ENCODE measurements at regions not wholly inside any gene's neighbourhood (a gene's known extent, or its start where the extent isn't known, plus 50 kb on each side); places are given as distances from the start of the nearest gene placed in this dataset.

DNA sequence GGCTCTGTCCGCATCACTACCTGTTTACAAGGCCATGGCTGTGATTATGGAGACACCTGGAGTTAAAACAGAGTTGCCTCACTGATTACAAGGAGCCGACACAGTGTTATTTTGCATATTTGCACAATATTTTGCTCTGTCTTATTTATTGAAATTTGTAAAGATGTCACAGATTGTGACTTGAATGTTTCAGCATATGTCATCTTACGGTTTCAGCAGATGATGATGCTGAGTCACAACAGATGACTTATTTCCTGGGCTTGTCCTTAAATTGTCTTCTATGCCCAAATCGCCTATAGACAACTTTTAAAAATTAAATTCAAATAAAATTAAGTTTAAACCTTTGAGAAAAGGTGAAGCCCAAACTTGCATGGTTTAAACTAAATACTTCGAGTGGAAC lies 87.1 kb upstream of the INPP4B start:
- H3K27me3 ChIP-seq (ENCODE audit: control insufficient read depth in 1 of 2, insufficient read depth in 2 of 2, low read length in 2 of 2): no peaks in the 10 kb centered on the region
- DNase-seq (ENCODE audit: low spot score) (no peak), ATAC-seq (no peak), FAIRE-seq (no peak)
- no peaks in the 10 kb centered on the region for H4K20me1 ChIP-seq (ENCODE audit: insufficient read depth, low read length)
- no peak overlapping the region for H3K27ac ChIP-seq (ENCODE audit: extremely low read length, insufficient read depth, low read length)
- no peak overlapping the region for H2AFZ ChIP-seq (ENCODE audit: low read length)
- H3K9me3 ChIP-seq (ENCODE audit: low read length): no peaks in the 10 kb centered on the region
- intact Hi-C loops (cut with micrococcal nuclease; ENCODE audit: unreplicated experiment) (no loop called here), in situ Hi-C loops (cut with HindIII; ENCODE audit: extremely low pct_ligation_motif_present, low pct_unique_long_range_greater_than_20kb) (no loop called here)
- H3K9ac ChIP-seq (ENCODE audit: insufficient read depth, low read depth, low read length): no peak overlapping the region
- H3K36me3 ChIP-seq (replicated peaks in 1 of 2; ENCODE audit: control insufficient read depth in 1 of 2, insufficient read depth in 2 of 2, low read length in 2 of 2): no peaks in the 10 kb centered on the region
- no peak overlapping the region for H3K4me3 ChIP-seq (replicated peaks in 1 of 3; ENCODE audit: insufficient read depth in 1 of 3, low read depth in 2 of 3, low read length in 3 of 3)
- BruUV-seq (replicated peaks): no TSS peak
- ChIA-PET CTCF (ENCODE audit: low intra/inter-chr PET ratio, low total read pairs) (no interaction called here), POLR2A (no interaction called here)
- WGBS (ENCODE audit: low lambda C conversion rate): 35% methylated on average over 4 of the region's 5 CpGs
- no peaks in the 10 kb centered on the region for H3K4me1 ChIP-seq (ENCODE audit: insufficient read depth, low read length)
- no peak overlapping the region for H3K4me2 ChIP-seq (ENCODE audit: low read depth, low read length)
- H3K79me2 ChIP-seq (ENCODE audit: insufficient read depth, low read length): no peaks in the 10 kb centered on the region
- no peak for TF ChIP-seq ZNF337 (CRISPR knock-in tag; IDR thresholded peaks at IDR 0.05; ENCODE audit: borderline replicate concordance, low read depth)
- TF ChIP-seq ZNF281 (CRISPR knock-in tag; IDR thresholded peaks at IDR 0.05; ENCODE audit: borderline replicate concordance): no peak
- TF ChIP-seq, protein P1, sequence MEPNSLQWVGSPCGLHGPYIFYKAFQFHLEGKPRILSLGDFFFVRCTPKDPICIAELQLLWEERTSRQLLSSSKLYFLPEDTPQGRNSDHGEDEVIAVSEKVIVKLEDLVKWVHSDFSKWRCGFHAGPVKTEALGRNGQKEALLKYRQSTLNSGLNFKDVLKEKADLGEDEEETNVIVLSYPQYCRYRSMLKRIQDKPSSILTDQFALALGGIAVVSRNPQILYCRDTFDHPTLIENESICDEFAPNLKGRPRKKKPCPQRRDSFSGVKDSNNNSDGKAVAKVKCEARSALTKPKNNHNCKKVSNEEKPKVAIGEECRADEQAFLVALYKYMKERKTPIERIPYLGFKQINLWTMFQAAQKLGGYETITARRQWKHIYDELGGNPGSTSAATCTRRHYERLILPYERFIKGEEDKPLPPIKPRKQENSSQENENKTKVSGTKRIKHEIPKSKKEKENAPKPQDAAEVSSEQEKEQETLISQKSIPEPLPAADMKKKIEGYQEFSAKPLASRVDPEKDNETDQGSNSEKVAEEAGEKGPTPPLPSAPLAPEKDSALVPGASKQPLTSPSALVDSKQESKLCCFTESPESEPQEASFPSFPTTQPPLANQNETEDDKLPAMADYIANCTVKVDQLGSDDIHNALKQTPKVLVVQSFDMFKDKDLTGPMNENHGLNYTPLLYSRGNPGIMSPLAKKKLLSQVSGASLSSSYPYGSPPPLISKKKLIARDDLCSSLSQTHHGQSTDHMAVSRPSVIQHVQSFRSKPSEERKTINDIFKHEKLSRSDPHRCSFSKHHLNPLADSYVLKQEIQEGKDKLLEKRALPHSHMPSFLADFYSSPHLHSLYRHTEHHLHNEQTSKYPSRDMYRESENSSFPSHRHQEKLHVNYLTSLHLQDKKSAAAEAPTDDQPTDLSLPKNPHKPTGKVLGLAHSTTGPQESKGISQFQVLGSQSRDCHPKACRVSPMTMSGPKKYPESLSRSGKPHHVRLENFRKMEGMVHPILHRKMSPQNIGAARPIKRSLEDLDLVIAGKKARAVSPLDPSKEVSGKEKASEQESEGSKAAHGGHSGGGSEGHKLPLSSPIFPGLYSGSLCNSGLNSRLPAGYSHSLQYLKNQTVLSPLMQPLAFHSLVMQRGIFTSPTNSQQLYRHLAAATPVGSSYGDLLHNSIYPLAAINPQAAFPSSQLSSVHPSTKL (CRISPR knock-in tag; IDR thresholded peaks at IDR 0.05): no peak
- TF ChIP-seq ZNF501 (CRISPR knock-in tag; IDR thresholded peaks at IDR 0.05): no peak
- no peak for TF ChIP-seq ZNF7 (CRISPR knock-in tag; IDR thresholded peaks at IDR 0.05)
- TF ChIP-seq MATR3 (CRISPR knock-in tag; IDR thresholded peaks at IDR 0.05): no peak
- TF ChIP-seq ISX (CRISPR knock-in tag; conservative IDR thresholded peaks at IDR 0.05): no peak
- TF ChIP-seq, protein P2, sequence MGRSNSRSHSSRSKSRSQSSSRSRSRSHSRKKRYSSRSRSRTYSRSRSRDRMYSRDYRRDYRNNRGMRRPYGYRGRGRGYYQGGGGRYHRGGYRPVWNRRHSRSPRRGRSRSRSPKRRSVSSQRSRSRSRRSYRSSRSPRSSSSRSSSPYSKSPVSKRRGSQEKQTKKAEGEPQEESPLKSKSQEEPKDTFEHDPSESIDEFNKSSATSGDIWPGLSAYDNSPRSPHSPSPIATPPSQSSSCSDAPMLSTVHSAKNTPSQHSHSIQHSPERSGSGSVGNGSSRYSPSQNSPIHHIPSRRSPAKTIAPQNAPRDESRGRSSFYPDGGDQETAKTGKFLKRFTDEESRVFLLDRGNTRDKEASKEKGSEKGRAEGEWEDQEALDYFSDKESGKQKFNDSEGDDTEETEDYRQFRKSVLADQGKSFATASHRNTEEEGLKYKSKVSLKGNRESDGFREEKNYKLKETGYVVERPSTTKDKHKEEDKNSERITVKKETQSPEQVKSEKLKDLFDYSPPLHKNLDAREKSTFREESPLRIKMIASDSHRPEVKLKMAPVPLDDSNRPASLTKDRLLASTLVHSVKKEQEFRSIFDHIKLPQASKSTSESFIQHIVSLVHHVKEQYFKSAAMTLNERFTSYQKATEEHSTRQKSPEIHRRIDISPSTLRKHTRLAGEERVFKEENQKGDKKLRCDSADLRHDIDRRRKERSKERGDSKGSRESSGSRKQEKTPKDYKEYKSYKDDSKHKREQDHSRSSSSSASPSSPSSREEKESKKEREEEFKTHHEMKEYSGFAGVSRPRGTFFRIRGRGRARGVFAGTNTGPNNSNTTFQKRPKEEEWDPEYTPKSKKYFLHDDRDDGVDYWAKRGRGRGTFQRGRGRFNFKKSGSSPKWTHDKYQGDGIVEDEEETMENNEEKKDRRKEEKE (IDR thresholded peaks at IDR 0.05): no peak
- TF ChIP-seq ZNF136 (CRISPR knock-in tag; IDR thresholded peaks at IDR 0.05; ENCODE audit: low read depth): no peak
- no peak for TF ChIP-seq SALL1 (CRISPR knock-in tag; IDR thresholded peaks at IDR 0.05)
- TF ChIP-seq, protein P3, sequence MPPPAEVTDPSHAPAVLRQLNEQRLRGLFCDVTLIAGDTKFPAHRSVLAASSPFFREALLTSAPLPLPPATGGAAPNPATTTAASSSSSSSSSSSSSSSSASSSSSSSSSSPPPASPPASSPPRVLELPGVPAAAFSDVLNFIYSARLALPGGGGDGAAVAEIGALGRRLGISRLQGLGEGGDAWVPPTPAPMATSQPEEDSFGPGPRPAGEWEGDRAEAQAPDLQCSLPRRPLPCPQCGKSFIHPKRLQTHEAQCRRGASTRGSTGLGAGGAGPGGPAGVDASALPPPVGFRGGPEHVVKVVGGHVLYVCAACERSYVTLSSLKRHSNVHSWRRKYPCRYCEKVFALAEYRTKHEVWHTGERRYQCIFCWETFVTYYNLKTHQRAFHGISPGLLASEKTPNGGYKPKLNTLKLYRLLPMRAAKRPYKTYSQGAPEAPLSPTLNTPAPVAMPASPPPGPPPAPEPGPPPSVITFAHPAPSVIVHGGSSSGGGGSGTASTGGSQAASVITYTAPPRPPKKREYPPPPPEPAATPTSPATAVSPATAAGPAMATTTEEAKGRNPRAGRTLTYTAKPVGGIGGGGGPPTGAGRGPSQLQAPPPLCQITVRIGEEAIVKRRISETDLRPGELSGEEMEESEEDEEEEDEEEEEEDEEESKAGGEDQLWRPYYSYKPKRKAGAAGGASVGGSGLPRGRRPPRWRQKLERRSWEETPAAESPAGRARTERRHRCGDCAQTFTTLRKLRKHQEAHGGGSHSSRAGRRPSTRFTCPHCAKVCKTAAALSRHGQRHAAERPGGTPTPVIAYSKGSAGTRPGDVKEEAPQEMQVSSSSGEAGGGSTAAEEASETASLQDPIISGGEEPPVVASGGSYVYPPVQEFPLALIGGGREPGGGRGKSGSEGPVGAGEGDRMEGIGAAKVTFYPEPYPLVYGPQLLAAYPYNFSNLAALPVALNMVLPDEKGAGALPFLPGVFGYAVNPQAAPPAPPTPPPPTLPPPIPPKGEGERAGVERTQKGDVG (CRISPR knock-in tag; IDR thresholded peaks at IDR 0.05; ENCODE audit: borderline replicate concordance): no peak
- no peak for TF ChIP-seq MYNN (CRISPR knock-in tag; IDR thresholded peaks at IDR 0.05; ENCODE audit: low read depth)
- TF ChIP-seq CCAR2 (optimal IDR thresholded peaks at IDR 0.05; ENCODE audit: low read depth, low read length): no peak
